Forelimb muscle (tissue), 1 donor: ENCODE measurements at regions not wholly inside any gene's neighbourhood (a gene's known extent, or its start where the extent isn't known, plus 50 kb on each side); places are given as distances from the start of the nearest gene placed in this dataset.

Experiments
- DNase-seq: peaks from one replicate; pipeline ENCODE4 v3.0.0-alpha.2; 2013; ENCODE audit warnings: low read depth

GRCh38 chr7:131173145-131173890 is 154.4 kb upstream of the MKLN1 start:
- no peak for DNase-seq

- no peak for DNase-seq
Measured at GRCh38 chr7:131174391-131174790, 153.3 kb upstream of the MKLN1 start.

GRCh38 chr7:131174855-131175254 is 152.8 kb upstream of the MKLN1 start:
- DNase-seq, result no peak

DNA sequence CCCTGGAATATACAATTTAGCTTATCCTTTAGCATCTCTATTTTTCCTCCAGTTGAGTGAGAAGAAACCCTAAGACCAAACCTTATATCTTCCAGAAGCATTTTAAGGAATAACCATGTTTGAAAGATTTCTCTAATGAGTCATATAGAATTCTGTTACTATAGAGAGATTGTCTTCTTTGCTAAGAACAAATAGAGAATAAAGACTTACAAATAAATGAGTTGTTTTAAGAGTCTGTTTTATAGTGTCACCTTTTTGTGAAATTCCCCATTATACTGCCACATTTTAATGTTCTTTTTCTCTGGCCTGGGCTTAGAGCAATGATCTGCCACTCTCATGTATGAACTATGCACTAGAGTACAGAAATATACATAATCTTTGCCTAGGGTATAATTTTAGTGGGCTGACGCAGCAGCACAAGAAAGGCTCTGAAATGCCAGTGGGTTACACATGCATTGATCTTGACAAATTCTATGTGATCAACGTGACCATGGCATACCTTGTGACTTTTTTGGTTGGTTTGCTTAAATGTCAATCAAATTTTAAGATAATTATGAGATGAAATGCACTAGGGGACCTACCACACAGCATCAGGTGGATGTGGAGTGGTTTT is 145.1 kb upstream of the MKLN1 start:
- DNase-seq, result no peak

GRCh38 chr7:131183072-131183471 is 144.6 kb upstream of the MKLN1 start:
- no peak for DNase-seq

GRCh38 chr7:131183611-131184119 is 144.0 kb upstream of the MKLN1 start:
- no peak for DNase-seq

- no peak for DNase-seq
Measured at GRCh38 chr7:131186816-131187215, 140.9 kb upstream of the MKLN1 start.

DNA sequence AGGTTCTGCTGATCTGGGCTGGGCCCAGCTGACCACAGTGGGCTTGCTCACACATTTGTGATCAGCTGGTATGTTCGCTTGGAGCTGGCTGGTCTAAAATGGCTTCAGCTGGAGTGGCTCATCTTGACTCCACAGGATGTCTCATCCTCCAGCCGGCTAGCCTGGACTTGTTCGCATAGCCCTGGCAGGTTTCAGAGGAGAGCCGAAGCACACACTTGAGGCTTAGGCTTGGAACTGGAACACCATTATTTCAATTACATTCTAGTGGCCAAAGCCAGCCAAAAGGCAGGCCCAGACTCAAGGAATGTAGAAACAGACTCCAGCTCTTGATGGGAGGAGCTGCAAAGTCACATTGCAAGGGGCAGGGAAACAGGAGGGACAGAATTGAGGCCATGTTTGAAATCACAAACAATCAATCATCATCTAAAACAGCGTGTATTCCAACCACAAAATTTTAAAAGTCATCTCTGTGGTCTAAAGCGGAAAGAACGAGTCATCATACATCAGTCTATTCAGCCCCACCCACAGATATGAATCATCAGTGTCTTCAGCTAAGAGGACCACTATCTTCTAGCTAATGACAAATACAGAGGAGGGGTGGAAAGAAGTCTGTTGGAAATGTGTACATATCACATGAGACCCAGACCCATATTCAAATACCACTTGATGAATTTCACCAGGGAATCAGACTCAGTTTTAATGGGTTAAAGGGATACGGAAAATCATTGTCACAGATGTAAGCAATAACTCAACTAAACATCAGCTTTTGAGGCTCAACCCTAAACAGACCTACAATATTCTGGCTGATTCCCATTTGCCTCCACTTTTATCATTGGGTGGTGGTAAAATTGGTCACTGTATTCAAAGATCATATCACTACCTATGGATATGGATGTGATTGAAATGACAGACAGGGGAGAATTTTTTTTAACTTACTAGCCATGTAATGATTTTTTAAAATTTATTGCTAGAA is 139.0 kb upstream of the MKLN1 start:
- DNase-seq, result no peak

DNA sequence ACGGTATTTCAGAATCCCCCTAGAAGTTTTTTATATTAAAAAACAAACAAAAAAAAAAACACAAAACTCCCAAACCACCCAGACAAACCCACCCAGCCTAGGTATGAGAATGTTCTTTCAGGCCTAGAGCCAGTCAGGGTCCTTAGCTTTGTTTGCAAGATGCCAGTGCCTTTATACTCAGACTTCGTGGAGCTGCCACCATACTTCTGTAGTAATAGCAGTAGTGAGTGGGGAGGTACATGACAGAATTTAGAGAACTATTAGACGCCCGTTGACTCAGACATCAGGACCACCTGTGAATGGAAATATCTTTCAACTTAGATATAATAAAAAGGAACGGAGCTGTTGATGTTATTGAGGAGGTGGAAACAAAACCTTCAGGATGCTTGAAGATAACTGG is 138.2 kb upstream of the MKLN1 start:
- DNase-seq, result no peak

DNA sequence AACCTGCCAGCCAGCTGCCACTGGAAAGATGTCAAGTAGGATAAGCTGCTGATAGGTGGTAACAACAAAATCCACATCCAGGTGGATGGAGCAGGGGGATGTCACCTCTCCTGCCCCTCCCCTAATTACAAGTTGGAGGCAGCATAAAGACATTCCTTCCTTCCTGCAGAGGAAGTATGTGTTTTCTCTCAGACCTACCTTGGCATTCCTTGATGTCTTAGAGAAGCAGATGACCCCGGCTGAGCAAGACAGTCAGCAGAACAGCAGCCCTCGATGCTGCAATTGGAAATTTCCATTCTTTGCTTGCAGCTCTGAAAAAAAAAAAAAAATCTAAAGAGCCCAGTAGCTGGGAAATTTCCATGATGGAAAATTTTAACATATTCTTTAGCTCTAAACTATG is 137.5 kb upstream of the MKLN1 start:
- DNase-seq, result no peak

DNA sequence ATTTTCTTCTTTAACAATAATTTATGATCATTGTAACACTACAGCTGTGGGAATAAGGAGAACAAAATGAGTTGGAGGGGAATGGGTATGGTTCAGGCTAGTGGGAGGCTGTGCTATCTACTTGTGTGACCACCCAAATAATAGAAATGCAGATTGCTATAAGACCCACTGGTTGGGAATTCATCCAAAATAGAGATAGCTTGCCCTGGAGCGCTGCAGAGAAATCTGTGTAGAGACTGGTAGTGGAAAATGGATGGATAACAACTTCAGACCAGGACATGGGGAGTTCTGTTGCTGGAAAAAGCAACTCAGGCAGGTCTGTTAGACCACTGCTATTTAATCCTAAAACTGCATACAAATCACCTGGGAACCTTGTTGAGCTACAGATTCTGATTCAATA is 137.1 kb upstream of the MKLN1 start:
- no peak for DNase-seq

DNA sequence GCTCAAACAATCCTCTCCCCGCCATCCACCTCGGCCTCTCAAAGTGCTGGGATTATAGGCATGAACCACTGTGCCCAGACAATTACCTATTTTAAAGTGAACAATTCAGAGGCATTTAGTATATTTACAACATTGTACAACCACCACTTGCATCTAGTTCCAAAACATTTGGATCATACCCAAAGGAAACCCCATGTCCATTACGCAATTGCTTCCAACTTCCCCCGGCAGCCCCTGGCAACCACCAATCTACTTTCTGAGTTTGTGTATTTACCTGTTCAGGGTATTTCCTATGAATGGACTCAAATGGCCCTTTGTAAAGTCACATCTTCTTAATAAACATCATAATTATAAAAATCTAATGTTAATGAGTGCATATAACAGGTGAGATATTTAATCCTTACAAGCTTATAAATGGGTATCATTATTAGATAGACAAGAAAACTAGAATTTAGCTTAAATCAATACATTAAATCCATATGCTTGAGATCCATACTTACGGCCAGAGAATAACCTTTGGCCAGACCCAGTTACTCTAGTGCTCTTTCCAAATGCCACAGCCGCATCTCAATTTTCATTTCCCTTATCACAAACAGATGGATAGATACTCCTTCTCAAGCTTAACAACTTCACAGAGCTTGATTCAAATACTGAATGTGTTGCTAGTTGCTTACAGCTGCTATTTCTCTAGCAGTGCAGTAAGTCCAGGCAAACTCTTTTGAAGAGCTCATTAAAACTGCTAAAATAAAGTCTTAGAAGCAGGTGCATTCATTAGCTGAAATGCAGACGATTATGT is 133.4 kb upstream of the MKLN1 start:
- no peak for DNase-seq

GRCh38 chr7:131196803-131197202 is 130.9 kb upstream of the MKLN1 start:
- no peak for DNase-seq

DNA sequence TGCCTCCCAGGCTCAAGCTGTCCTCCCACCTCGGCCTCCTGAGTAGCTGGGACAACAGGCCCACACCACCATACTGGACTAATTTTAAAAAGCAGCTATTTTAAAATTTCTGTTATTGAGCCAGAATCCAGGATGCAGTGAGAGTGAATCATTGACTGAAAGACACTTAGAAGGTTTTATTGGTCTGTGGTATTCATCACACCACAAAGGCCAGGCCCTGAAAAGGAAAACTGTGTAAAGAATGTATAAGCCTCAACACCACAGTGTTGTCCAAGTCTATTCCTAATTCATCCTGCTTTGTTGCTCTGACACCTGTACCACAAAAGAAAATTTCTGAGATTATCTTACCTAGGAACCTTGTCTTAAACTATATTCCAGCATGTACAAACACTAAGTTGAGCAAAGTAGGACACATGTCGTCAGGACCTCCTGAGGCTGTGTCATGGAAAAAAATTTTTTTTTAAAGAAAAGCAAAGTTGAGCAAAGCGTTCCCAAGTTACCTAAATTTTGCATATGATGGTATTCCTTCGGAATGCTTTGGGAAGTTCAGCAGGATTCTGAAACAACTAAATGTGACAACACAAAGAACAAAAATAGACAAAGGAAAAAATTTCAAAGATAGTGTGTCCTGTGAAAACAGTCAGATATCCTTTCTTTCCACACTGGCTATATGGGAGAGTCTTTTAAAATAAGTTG is 129.6 kb upstream of the MKLN1 start:
- DNase-seq, result no peak

GRCh38 chr7:131202451-131202850 is 125.2 kb upstream of the MKLN1 start:
- no peak for DNase-seq

DNA sequence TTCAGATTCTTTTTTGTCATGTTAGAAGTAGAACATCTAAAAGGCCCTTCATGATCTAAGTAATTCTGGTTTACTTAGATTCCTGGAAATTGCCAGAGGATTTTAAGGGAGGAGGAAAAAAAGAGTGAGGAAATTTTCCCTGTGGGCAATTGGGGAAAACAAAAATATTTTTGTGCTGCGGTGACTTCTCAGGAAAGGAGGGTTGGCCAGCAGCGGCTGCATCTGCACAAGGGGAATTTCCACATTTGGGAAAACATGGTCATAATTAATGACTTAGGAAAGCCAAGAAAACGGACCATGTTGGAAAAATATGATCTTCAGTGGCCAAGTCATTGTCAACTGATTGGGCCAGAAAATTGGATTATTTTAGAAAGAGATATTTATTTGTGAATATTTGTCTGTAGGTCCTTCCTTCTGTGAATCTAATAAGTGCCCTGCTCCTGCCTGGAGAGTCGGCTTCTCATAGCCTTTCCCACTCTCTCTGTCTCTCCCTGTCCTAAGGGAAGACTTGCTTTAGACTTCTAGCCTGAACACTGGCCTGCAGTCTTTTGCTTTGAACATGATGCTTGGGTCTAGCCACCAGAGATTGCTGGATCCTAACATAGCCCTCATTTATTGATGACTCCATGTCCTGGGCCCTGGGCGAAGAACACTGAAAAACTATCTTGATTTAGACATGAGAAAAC is 124.2 kb upstream of the MKLN1 start:
- DNase-seq, result no peak

GRCh38 chr7:131208777-131209176 is 118.9 kb upstream of the MKLN1 start:
- DNase-seq, result no peak

- DNase-seq, result no peak
Measured at GRCh38 chr7:131210618-131211017, 117.1 kb upstream of the MKLN1 start.

GRCh38 chr7:131211500-131211899 is 116.2 kb upstream of the MKLN1 start:
- DNase-seq, result no peak

- DNase-seq, result no peak
Measured at GRCh38 chr7:131212114-131212513, 115.6 kb upstream of the MKLN1 start.
